ENCODE measurements at regions not wholly inside any gene's neighbourhood (a gene's known extent, or its start where the extent isn't known, plus 50 kb on each side); places are given as distances from the start of the nearest gene placed in this dataset.

DNA sequence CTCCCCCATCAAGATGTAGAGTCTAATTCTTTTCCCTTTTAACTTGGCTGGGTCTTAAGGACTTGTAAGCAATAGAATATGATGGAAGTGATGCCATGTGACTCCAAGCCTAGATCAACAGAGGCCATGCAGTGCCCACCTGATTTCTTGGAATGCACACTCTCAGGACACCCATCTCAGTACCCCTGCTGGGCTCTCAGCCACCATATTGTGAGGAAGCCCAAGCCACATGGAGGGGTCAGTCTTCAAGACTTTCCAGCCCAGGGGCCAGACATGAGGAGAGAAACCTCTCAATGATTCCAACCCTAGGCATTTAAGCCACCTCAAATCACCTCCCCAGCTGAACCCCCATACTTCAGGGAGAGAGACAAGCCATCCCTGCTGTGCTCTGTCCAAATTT lies 62.2 kb upstream of the CARD11 start:
- Histone ChIP-seq H3K27me3 (ENCODE audit: low read depth, low read length) (no peaks in the 10 kb centered on the region), H3K9ac (ENCODE audit: low read length) (no peak overlapping the region), H3K4me3 (ENCODE audit: low read length) (no peak overlapping the region), H3K4me2 (ENCODE audit: low read length) (no peak overlapping the region), H3K4me1 (ENCODE audit: low read length) (no peaks in the 10 kb centered on the region), H3K9me3 (ENCODE audit: insufficient read depth, low read length) (no peaks in the 10 kb centered on the region), H2AFZ (ENCODE audit: low read depth, low read length) (no peak overlapping the region), H3K27ac (ENCODE audit: low read length) (no peak overlapping the region), H3K36me3 (replicated peaks; ENCODE audit: low read depth, low read length) (no peaks in the 10 kb centered on the region), H4K20me1 (ENCODE audit: insufficient read depth, low read length) (no peaks in the 10 kb centered on the region), H3K79me2 (ENCODE audit: low read length) (no peaks in the 10 kb centered on the region)
- TF ChIP-seq, protein P1, sequence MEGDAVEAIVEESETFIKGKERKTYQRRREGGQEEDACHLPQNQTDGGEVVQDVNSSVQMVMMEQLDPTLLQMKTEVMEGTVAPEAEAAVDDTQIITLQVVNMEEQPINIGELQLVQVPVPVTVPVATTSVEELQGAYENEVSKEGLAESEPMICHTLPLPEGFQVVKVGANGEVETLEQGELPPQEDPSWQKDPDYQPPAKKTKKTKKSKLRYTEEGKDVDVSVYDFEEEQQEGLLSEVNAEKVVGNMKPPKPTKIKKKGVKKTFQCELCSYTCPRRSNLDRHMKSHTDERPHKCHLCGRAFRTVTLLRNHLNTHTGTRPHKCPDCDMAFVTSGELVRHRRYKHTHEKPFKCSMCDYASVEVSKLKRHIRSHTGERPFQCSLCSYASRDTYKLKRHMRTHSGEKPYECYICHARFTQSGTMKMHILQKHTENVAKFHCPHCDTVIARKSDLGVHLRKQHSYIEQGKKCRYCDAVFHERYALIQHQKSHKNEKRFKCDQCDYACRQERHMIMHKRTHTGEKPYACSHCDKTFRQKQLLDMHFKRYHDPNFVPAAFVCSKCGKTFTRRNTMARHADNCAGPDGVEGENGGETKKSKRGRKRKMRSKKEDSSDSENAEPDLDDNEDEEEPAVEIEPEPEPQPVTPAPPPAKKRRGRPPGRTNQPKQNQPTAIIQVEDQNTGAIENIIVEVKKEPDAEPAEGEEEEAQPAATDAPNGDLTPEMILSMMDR (IDR thresholded peaks at IDR 0.05; ENCODE audit: low read depth, low read length) = no peak
- TF ChIP-seq EZH2phosphoT487 (IDR thresholded peaks at IDR 0.05; ENCODE audit: low read depth) = no peak

DNA sequence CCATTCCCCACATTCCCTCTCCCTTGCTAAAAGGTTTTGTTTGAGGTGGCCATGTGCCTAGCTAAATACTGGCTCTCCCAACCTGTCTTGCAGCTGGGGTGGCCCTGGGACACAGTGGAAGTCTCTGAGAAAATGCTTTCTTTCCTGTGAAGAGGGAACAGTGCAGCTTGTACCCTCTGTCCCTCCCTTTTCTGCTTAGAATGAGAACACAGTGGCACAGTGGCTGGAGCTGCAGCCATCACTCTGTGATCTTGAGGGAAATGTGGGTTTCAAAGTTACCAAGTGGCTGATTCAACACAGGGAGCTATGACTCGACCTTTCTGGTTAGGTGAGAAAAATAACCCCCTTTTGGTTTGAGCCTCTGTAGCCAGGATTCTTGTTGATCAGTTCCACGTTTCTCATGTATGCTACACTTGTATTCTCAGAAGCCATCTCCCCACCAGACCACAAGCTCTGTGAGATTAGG lies 62.7 kb upstream of the CARD11 start:
- Histone ChIP-seq H3K4me3 (ENCODE audit: low read length) (no peak overlapping the region), H3K4me2 (ENCODE audit: low read length) (no peak overlapping the region), H2AFZ (ENCODE audit: low read depth, low read length) (no peak overlapping the region), H3K36me3 (replicated peaks; ENCODE audit: low read depth, low read length) (no peaks in the 10 kb centered on the region), H3K27me3 (ENCODE audit: low read depth, low read length) (no peaks in the 10 kb centered on the region), H4K20me1 (ENCODE audit: insufficient read depth, low read length) (no peaks in the 10 kb centered on the region), H3K9me3 (ENCODE audit: insufficient read depth, low read length) (no peaks in the 10 kb centered on the region), H3K79me2 (ENCODE audit: low read length) (no peaks in the 10 kb centered on the region), H3K4me1 (ENCODE audit: low read length) (no peaks in the 10 kb centered on the region), H3K9ac (ENCODE audit: low read length) (no peak overlapping the region), H3K27ac (ENCODE audit: low read length) (no peak overlapping the region)
- TF ChIP-seq EZH2phosphoT487 (IDR thresholded peaks at IDR 0.05; ENCODE audit: low read depth) = no peak
- TF ChIP-seq, protein P1 (IDR thresholded peaks at IDR 0.05; ENCODE audit: low read depth, low read length) = no peak

DNA sequence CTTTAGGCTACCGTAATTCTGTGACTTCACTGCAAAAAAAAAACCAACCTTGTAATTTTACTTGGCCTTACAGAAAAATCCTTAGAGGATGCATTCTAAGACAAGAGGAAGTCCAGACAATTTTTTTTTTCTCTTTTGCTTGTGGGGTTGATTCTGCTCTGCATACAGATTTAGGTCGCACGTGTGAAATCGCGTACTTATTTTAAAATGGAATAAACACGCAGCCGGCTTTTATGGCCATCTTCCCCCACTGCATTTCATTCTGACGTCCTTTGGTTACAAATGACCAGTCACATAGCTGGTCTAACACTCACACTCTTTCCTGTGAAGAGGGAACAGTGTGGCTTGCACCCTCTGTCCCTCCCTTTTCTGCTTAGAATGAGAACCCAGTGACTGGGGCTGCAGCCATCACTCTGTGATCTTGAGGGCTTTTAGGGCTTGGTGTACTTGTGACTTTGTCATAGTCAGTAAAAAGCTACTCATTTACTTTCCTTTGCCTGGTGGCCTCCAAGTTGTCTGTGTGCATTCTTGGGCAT lies 63.6 kb upstream of the CARD11 start:
- Histone ChIP-seq H3K27me3 (ENCODE audit: low read depth, low read length) (no peaks in the 10 kb centered on the region), H3K4me3 (ENCODE audit: low read length) (no peak overlapping the region), H3K79me2 (ENCODE audit: low read length) (no peaks in the 10 kb centered on the region), H2AFZ (ENCODE audit: low read depth, low read length) (no peak overlapping the region), H3K9ac (ENCODE audit: low read length) (no peak overlapping the region), H3K36me3 (replicated peaks; ENCODE audit: low read depth, low read length) (no peaks in the 10 kb centered on the region), H3K4me2 (ENCODE audit: low read length) (no peak overlapping the region), H4K20me1 (ENCODE audit: insufficient read depth, low read length) (no peaks in the 10 kb centered on the region), H3K4me1 (ENCODE audit: low read length) (no peaks in the 10 kb centered on the region), H3K27ac (ENCODE audit: low read length) (no peak overlapping the region), H3K9me3 (ENCODE audit: insufficient read depth, low read length) (no peaks in the 10 kb centered on the region)
- TF ChIP-seq, protein P1 (IDR thresholded peaks at IDR 0.05; ENCODE audit: low read depth, low read length) = no peak
- no peak for TF ChIP-seq EZH2phosphoT487 (IDR thresholded peaks at IDR 0.05; ENCODE audit: low read depth)

DNA sequence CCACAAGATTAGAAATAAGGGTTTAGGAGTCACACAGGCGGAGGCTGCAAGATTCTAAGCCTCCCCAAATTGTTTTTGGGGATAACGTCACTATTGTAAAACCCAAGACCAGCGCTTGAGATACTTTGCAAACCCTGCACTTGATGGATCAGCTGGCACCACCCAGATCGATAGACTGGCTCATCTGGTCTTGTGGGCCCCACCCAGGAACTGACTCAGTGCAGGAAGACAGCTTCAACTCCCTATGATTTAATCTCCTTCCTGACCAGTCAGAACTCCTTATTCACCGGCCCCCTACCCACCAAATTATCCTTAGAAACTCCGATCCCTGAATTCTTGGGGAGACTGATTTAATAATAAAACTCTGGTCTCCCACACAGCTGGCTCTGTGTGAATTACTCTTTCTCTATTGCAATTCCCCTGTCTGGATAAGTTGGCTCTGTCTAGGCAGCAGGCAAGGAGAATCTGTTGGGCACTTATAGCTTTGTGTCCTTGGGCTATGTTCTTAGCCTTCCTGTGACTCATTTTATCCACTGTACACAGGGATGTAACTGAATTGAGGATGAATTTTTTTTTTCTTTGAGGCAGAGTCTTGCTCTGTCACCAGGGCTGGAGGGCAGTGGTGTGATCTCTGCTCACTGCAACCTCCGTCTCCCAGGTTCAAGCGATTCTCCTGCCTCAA lies 64.4 kb upstream of the CARD11 start:
- no peak overlapping the region for H3K4me2 ChIP-seq (ENCODE audit: low read length)
- H3K9ac ChIP-seq (ENCODE audit: low read length) = no peak overlapping the region
- no peaks in the 10 kb centered on the region for H3K79me2 ChIP-seq (ENCODE audit: low read length)
- H3K9me3 ChIP-seq (ENCODE audit: insufficient read depth, low read length) = no peaks in the 10 kb centered on the region
- H3K4me3 ChIP-seq (ENCODE audit: low read length) = no peak overlapping the region
- TF ChIP-seq, protein P1 (IDR thresholded peaks at IDR 0.05; ENCODE audit: low read depth, low read length) = no peak
- no peak for TF ChIP-seq EZH2phosphoT487 (IDR thresholded peaks at IDR 0.05; ENCODE audit: low read depth)
- H3K36me3 ChIP-seq (replicated peaks; ENCODE audit: low read depth, low read length) = no peaks in the 10 kb centered on the region
- no peak overlapping the region for H3K27ac ChIP-seq (ENCODE audit: low read length)
- no peaks in the 10 kb centered on the region for H4K20me1 ChIP-seq (ENCODE audit: insufficient read depth, low read length)
- no peak overlapping the region for H2AFZ ChIP-seq (ENCODE audit: low read depth, low read length)
- H3K4me1 ChIP-seq (ENCODE audit: low read length) = no peaks in the 10 kb centered on the region
- no peaks in the 10 kb centered on the region for H3K27me3 ChIP-seq (ENCODE audit: low read depth, low read length)
